ENCODE measurements at regions not wholly inside any gene's neighbourhood (a gene's known extent, or its start where the extent isn't known, plus 50 kb on each side); places are given as distances from the start of the nearest gene placed in this dataset.
A peak's percentile ranks its signal among the peaks of the same experiment; 100 is the strongest.

DNA sequence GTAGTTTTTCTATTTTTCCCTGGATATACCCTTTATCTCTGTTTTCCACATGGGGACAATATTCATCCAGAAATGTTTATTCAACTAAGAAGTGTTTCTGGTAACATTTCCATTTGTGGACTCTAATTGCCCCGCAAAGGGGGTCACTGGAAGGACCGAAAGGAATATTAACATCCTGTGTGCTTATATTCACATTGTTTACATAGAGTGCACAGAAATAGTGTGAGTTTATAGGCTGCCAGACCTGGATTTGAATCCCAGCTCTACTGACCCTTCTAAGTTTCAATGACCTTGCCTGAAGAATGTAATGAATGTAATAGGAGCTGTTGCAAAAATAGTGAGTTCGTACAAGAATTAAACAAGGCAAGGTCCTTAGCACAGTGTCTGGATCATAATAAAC is 152.9 kb upstream of the NCKAP5 start:
- DNase-seq: no peak

GRCh38 chr2:133723133-133723532 is 154.9 kb upstream of the NCKAP5 start:
- DNase-seq: no peak

DNA sequence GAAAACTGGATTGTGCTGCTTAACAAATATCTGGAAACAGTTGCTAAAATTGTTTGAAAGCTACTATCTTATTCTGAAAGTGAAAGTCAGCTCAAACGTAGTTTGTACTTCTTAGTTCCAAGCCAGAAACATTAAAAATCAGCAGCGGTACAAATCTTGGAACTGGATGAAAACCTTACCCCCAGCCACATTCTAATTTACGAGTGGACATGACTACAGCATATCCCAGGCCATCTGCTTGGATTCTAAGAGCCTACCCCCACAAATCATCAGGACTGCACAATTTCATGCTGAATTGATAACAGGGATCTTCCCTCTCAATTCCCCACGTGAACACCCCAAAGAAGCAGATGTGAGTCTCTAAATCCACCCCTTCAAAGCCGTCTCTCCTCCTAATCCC is 158.7 kb upstream of the NCKAP5 start:
- DNase-seq: no peak

GRCh38 chr2:133732059-133732458 is 163.8 kb upstream of the NCKAP5 start:
- DNase-seq: no peak

GRCh38 chr2:133732982-133733900 is 165.0 kb upstream of the NCKAP5 start:
- no peak for DNase-seq

DNA sequence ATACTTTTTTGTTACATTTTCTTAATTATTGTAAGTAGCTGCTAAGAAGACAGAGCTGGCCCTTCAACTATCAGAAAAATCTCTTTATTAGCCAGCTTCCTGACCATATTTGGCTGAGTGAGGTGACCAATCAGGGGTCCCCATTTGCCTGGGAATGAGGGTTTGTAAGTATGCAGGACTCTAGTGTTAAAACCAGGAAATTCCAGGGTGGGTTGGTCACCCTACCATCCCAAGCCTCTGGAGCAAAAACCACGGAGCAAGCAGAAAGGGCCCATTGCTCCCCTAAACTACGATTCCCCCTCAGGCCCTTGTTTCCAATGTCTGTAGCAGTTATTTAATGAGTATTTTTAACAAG is 165.6 kb upstream of the NCKAP5 start:
- DNase-seq: no peak

DNA sequence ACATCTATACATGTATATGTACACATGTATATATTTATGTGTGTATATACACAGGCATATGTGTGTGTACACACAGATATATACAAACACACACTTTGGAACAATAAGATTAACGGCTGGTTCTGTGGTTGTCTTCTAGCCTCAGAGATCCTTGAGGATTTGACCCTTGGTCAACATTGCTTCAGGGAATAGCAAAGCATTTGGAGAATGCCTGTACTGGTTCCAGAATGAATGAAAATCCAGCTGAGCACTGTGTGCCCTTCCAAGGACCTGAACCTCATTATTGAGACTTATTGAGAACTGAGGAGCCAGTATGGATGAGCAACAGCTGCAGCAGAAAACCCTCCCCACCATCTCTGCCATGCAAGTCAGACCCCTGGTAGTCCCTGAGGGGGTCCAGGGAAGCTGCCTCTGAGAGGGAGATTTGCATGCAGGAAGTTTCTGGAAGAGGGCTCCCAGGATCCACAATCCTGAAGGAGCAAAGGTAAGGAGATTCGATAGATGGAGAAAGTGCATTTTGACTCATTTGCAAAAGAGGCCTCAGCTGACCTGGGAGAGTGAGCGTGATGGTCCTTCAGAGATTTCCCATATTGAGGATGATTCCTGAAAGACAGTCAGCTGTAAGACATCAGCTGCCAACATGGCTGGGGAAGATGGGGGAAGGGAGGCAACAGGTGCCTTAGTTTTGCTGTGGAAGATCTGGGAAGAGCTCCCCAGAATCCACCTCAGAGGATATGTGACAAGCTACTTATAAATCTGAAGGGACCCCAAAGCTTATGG is 166.6 kb upstream of the NCKAP5 start:
- DNase-seq: no peak

GRCh38 chr2:133736674-133737073 is 168.4 kb upstream of the NCKAP5 start:
- DNase-seq: no peak

DNA sequence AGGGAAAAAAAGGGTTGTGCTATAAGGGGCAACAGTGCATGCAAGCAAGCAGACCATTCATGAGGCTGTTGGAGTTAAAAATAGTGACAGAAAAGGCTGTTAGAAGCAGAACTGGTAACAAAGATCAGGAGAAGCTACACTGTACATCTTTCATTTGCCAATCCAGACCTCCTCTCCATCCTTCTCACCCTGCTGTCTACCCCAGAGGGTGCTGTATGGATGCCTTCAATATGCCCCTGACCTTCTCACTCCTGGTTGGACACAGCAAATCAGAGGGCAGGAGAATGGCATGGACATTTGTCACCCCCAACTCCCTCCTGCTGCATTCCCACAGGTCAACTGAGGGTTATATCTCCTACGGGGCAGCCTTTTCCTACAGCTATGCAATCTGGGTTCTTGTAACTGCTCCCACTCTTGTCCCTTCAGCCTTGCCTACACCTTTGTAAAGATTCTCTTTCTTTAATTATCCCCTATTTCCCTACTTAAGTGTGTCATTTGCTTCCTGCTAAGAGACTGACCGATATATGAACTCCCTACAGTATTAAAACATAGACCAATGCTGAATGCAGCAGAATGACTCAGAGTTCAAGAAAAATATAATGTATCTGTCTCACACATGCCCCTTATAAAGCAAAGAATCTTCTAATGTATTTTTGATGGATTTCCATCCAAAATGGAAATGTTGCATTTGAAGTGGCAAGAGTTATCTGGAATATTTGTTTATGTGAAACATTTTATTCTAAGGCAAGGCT is 169.2 kb upstream of the NCKAP5 start:
- DNase-seq: no peak

- no peak for DNase-seq
Observed at GRCh38 chr2:133739039-133739438, 170.8 kb upstream of the NCKAP5 start.

DNA sequence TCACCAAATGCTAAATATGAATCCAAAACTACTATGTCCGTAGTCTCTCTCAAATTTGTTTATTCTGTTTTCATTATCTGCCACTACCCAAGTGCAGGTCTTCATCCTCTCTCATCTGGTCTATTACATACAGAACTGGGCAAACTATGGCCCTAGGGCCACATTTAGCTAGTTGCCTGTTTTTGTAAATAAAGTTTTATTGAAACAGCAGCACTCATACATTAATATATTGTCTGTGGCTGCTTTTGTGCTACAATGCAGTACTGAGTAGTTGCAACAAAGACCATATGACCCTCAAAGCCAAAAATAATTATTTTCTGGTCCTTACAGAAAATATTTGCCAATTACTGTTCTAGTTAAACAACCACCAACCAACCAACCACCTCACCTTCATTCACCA is 172.2 kb upstream of the NCKAP5 start:
- DNase-seq: no peak

- DNase-seq: no peak
Observed at GRCh38 chr2:133748007-133748700, 179.9 kb upstream of the NCKAP5 start.

- DNase-seq: no peak
Observed at GRCh38 chr2:133753665-133754064, 185.4 kb upstream of the NCKAP5 start.

DNA sequence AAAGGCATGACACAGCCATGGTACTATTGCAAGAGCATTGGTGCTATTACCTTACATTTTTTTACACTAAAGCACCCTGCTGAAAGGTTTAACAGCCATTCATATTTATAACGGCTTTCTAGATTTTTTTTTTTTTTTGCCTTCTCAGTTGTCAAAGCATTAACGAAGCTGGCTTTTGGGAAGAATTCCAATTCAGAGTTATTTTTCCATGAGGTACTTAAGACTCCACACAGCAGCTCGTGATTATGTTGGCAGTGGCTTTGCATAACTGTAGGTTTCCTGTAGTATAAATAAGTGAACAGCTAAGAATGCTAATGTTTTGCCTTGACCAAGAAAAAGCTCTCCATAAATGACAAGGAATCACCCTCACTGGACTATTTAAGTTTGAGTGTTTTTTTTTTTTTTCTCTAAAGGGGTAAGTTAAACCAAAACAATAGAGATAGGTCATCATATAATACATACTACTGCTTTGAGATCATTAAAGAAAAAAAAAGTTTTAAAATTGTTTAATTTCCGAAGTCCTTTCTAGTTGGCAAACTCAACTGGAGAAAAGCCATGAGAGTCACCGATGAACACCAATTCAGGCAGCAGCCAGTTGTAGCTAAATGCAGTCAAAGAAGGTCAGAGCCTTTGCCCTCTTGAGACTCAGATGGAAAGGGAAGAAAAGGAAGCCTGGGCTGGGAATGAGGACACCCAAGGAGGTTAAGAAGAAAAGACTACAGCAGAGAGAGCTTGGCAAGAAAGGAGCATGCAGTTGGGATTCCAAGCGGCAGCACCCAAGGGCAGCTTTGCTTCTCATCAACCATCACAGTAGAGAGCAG is 187.4 kb upstream of the NCKAP5 start:
- DNase-seq: no peak

DNA sequence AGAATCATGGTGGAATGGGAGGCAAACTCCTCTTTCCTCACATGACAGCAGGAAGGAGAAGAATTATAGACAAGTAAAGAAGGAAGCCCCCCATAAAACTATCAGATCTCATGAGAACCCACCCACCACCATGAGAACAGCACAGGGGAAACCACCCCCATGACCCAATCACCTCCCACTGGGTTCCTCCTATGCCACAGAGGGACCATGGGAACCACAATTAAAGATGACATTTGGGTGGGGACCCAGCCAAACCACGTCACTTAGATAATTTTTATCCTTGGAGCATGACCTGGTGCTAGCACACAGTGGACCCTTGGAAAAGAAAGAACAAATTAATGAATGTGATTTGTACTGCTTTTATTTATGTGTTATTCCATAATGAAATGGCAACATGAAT is 188.6 kb upstream of the NCKAP5 start:
- no peak for DNase-seq

- no peak for DNase-seq
Observed at GRCh38 chr2:133760376-133760775, 192.1 kb upstream of the NCKAP5 start.

GRCh38 chr2:133765658-133766057 is 197.4 kb upstream of the NCKAP5 start:
- DNase-seq: no peak

- DNase-seq: no peak
Observed at GRCh38 chr2:133766164-133766832, 198.0 kb upstream of the NCKAP5 start.

DNA sequence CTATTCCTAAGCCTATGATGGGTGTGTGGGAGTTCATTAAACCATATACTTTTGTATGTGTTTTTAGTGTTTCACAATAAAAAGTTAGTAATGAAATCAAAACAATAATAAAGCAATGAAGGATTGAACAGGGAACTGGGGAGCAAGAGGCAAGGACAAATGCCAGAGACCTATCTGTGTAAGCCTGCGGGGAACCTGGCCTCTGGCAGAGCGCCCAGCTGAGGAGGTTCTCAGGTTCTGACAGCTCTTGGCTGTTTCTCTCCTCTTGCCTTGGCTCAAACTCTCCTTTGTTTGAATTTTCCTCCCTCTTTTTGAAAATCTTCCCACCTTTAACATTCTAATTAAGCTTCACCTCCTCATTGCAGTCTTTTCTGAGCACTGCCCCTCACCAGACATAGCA is 200.0 kb upstream of the NCKAP5 start:
- DNase-seq: no peak

- DNase-seq: peak; percentile 10
Observed at GRCh38 chr2:133768658-133769435, 200.6 kb upstream of the NCKAP5 start.

All from GF-D8 (cell line).